BLaER1 (cell line): ENCODE measurements at regions not wholly inside any gene's neighbourhood (a gene's known extent, or its start where the extent isn't known, plus 50 kb on each side); places are given as distances from the start of the nearest gene placed in this dataset.

Source experiments
- H3K27ac ChIP-seq: shearing (Covaris generic); formaldehyde crosslinking; 2 replicates; pipeline ENCODE4 v1.8.1; 2022
- H3K27me3 ChIP-seq: shearing (Covaris generic); formaldehyde crosslinking; 2 replicates; pipeline ENCODE4 v1.8.1; 2022
- H3K36me3 ChIP-seq: shearing (Covaris generic); formaldehyde crosslinking; 2 replicates; pipeline ENCODE4 v1.8.1; 2022
- H3K4me1 ChIP-seq: shearing (Covaris generic); formaldehyde crosslinking; 2 replicates; pipeline ENCODE4 v1.8.1; 2022
- H3K4me2 ChIP-seq: shearing (Covaris generic); formaldehyde crosslinking; 2 replicates; pipeline ENCODE4 v1.8.1; 2022
- H3K4me3 ChIP-seq: shearing (Covaris generic); formaldehyde crosslinking; 2 replicates; pipeline ENCODE4 v1.8.1; 2022
- H3K9ac ChIP-seq: shearing (Covaris generic); formaldehyde crosslinking; 2 replicates; pipeline ENCODE4 v1.8.1; 2022
- H3K9me3 ChIP-seq: shearing (Covaris generic); formaldehyde crosslinking; 2 replicates; pipeline ENCODE4 v1.8.1; 2022
- H4K20me1 ChIP-seq: shearing (Covaris generic); formaldehyde crosslinking; 2 replicates; pipeline ENCODE4 v1.8.1; 2022
- Cebpa-rat ChIP-seq: shearing (Covaris generic); IDR thresholded peaks from 2 replicates; pipeline ENCODE4 v1.8.1; 2022

- no peaks in the 10 kb centered on the region for H4K20me1 ChIP-seq
- H3K27ac ChIP-seq = no peak overlapping the region
- no peaks in the 10 kb centered on the region for H3K27me3 ChIP-seq
- H3K9me3 ChIP-seq = peaks cover 20% of the 10 kb centered on the region
- no peak overlapping the region for H3K4me3 ChIP-seq
- TF ChIP-seq Cebpa-rat = no peak
- H3K36me3 ChIP-seq = no peaks in the 10 kb centered on the region
- H3K4me2 ChIP-seq = peak overlapping the region; percentile 59; the same call in 1 of the 2 replicates
- no peak overlapping the region for H3K9ac ChIP-seq
- H3K4me1 ChIP-seq = peaks cover 13% of the 10 kb centered on the region
Measured at GRCh38 chr18:78758496-78758895, 221.1 kb upstream of the SALL3 start.

- Histone ChIP-seq H3K27ac (no peak overlapping the region), H3K4me1 (peaks cover 22% of the 10 kb centered on the region), H3K9me3 (peaks cover 20% of the 10 kb centered on the region), H4K20me1 (no peaks in the 10 kb centered on the region), H3K4me3 (no peak overlapping the region), H3K27me3 (no peaks in the 10 kb centered on the region), H3K36me3 (no peaks in the 10 kb centered on the region), H3K9ac (no peak overlapping the region), H3K4me2 (no peak overlapping the region)
- no peak for TF ChIP-seq Cebpa-rat
Measured at GRCh38 chr18:78762753-78763152, 216.9 kb upstream of the SALL3 start.

GRCh38 chr18:78764544-78764943 is 215.1 kb upstream of the SALL3 start:
- Histone ChIP-seq H3K36me3 (no peaks in the 10 kb centered on the region), H3K27me3 (no peaks in the 10 kb centered on the region), H3K9me3 (peaks cover 20% of the 10 kb centered on the region), H3K4me3 (no peak overlapping the region), H3K4me2 (no peak overlapping the region), H3K27ac (no peak overlapping the region), H4K20me1 (no peaks in the 10 kb centered on the region), H3K9ac (no peak overlapping the region), H3K4me1 (peaks cover 19% of the 10 kb centered on the region)
- TF ChIP-seq Cebpa-rat = no peak

DNA sequence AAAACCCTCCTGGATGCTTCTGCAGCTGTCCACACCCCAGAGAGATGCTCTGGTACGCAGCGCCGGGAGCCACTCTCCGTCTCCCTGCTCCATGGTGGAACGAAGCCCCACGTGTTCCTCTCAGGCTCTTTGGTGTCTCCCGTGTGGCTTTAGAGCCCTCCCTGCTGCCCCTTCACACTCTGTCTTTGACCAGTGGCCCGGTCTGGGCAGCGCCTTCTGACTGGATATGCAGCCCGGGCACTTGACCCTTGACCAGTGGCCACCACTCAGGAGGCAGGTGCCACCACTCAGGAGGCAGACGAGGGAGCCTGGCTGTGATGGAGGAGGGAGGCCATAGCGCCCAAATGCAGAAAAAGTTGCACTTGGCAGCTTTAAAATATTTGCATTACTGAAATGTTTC is 214.5 kb upstream of the SALL3 start:
- Histone ChIP-seq H3K27me3 (no peaks in the 10 kb centered on the region), H3K4me1 (peaks cover 16% of the 10 kb centered on the region), H3K27ac (no peak overlapping the region), H3K4me2 (no peak overlapping the region; the same call in 1 of the 2 replicates), H4K20me1 (no peaks in the 10 kb centered on the region), H3K9ac (no peak overlapping the region), H3K36me3 (no peaks in the 10 kb centered on the region), H3K9me3 (peaks cover 20% of the 10 kb centered on the region), H3K4me3 (no peak overlapping the region)
- TF ChIP-seq Cebpa-rat = no peak

- H4K20me1 ChIP-seq = no peaks in the 10 kb centered on the region
- H3K4me1 ChIP-seq = peaks cover 16% of the 10 kb centered on the region
- H3K27me3 ChIP-seq = no peaks in the 10 kb centered on the region
- no peak overlapping the region for H3K9ac ChIP-seq
- TF ChIP-seq Cebpa-rat = no peak
- H3K4me2 ChIP-seq = no peak overlapping the region; the same call in 1 of the 2 replicates
- peaks cover 18% of the 10 kb centered on the region for H3K9me3 ChIP-seq
- H3K36me3 ChIP-seq = no peaks in the 10 kb centered on the region
- H3K27ac ChIP-seq = no peak overlapping the region
- no peak overlapping the region for H3K4me3 ChIP-seq
Measured at GRCh38 chr18:78765637-78766281, 213.9 kb upstream of the SALL3 start.

DNA sequence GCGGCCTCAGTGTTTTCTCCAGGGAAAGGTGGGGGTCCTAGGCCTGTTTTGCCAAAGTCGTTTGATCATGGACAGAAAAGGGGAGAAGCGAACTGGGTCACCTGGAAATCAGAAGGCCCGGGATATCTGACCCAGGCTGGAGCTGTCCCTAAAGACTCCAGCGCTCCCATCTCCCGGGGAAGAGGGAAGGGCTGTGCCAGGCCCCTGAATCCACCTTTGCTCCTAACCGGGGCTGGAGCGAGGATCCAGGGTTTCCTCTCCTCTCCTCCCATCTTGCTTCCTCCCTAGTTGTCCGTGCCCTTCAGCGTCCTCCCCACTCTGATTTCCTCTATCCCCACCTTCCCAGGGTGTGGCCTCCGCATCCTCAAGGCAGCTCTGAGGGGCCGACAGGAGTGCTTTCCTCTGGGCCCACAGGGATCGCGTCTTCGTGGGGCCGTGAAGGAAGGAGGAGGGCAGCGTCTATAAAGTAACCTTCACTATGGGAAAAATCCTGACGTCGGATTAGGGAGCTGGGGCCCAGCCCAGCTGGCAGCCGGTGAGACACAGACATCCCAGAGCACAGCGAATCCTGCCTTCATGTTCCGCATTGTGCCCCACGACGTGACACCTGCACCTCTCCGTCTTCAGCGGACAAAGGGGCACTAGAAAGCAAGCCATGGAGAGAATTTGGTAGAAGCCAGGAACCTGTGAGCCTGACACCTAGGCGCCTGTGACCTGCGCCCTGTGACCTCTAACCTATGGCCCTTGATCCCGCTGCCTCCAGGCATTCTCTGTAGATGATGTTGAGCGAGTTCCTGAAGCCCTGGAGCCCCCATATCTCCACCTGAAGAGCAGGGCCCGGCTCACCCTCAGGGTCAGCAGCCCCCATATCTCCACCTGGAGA is 212.7 kb upstream of the SALL3 start:
- TF ChIP-seq Cebpa-rat = no peak
- Histone ChIP-seq H3K27me3 (no peaks in the 10 kb centered on the region), H3K27ac (no peak overlapping the region), H3K4me2 (no peak overlapping the region), H3K9ac (no peak overlapping the region), H4K20me1 (no peaks in the 10 kb centered on the region), H3K9me3 (peaks cover 12% of the 10 kb centered on the region), H3K36me3 (no peaks in the 10 kb centered on the region), H3K4me3 (no peak overlapping the region), H3K4me1 (peaks cover 16% of the 10 kb centered on the region)

DNA sequence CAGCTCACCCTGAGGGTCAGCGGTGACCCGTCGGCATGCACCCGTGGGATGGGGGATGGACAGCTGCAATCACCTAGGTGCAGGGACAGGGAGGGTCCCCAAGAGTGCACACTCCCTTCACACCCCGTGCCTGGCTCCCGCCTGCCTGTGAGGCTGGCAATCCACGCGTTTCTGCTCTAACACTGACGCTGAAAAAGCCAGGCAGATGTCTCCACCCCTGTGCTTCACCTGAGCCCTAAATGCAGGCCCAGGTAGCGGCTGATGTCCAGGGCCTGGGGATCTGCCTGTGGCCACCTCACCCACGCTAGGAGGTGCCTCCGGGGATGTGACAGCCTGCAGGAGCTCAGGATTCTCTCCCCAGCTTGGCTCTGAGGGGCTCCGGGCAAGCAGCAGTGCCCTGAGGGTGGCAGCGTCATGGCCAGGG is 212.0 kb upstream of the SALL3 start:
- Histone ChIP-seq H3K27ac (no peak overlapping the region), H3K9ac (no peak overlapping the region), H3K4me2 (no peak overlapping the region), H3K27me3 (no peaks in the 10 kb centered on the region), H4K20me1 (no peaks in the 10 kb centered on the region), H3K9me3 (peaks cover 4% of the 10 kb centered on the region), H3K36me3 (no peaks in the 10 kb centered on the region), H3K4me1 (peaks cover 16% of the 10 kb centered on the region), H3K4me3 (no peak overlapping the region)
- no peak for TF ChIP-seq Cebpa-rat

DNA sequence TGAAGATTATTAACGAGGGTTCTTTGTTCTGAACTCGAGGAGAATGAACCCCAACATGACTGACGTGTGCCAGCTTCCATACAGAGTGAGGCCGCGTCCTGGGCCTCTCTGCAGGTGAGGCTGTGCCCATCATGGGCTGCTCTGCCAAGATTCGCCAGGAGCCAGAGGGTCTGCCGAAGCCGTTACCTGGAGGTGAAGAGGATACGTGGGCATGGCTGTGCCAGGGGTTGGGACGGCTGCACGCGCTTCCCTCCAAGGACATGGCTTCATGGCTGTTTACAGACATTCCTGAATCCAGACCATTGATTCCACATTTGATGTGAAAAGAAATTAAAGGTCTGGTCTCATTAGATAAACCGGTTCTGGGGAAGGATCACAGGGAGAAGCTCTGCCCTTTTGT is 211.4 kb upstream of the SALL3 start:
- Histone ChIP-seq H3K9me3 (no peaks in the 10 kb centered on the region; the same call in 1 of the 2 replicates), H4K20me1 (no peaks in the 10 kb centered on the region), H3K36me3 (no peaks in the 10 kb centered on the region), H3K4me1 (peaks cover 16% of the 10 kb centered on the region), H3K27me3 (no peaks in the 10 kb centered on the region), H3K9ac (no peak overlapping the region), H3K27ac (no peak overlapping the region), H3K4me2 (no peak overlapping the region), H3K4me3 (no peak overlapping the region)
- TF ChIP-seq Cebpa-rat = no peak

DNA sequence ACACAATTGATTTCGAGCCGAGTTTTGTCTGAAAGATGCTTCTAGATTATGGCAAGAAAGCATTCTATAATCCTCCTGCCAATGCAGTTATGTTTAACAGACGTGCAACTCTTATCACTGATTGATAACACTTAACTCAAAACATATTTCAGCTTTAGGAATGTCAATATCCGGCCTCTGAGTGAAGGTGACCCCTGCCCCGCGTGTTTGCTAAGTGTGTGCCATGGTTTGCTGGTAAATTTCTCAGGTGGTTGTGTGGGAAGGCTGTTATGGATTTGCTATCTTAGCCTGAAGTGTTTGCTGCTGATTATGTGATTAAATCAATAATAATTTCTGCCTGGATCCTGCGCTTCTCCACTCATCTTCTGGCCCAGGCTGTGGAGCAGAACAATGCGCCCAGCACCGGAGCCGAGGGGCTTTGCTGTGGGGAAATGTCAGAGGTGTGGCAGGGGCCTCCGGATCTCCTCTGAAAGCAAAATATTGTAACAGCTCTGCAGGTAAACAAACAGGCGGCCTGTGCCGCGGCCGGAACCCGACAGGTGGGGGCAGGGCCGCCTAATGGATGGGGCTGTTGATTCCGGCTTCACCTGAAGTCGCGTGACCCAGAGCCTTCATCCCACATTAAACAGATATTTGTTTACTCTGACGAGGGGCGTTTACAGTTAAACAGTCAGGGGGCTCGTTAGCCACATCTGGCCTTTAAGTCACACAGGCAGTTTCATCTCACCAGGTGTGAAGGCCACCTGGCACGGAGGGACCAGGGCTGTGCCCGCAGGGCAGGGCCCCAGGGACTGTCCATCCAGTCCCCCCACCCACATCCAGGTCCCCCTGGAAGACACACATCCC is 210.7 kb upstream of the SALL3 start:
- H3K4me2 ChIP-seq = no peak overlapping the region
- no peak overlapping the region for H3K9ac ChIP-seq
- no peaks in the 10 kb centered on the region for H3K27me3 ChIP-seq
- H3K36me3 ChIP-seq = no peaks in the 10 kb centered on the region
- no peak overlapping the region for H3K4me3 ChIP-seq
- peaks cover 16% of the 10 kb centered on the region for H3K4me1 ChIP-seq
- no peaks in the 10 kb centered on the region for H4K20me1 ChIP-seq
- no peaks in the 10 kb centered on the region for H3K9me3 ChIP-seq
- H3K27ac ChIP-seq = no peak overlapping the region; the same call in 1 of the 2 replicates
- TF ChIP-seq Cebpa-rat = no peak
